ENCODE measurements at regions not wholly inside any gene's neighbourhood (a gene's known extent, or its start where the extent isn't known, plus 50 kb on each side); places are given as distances from the start of the nearest gene placed in this dataset.

DNA sequence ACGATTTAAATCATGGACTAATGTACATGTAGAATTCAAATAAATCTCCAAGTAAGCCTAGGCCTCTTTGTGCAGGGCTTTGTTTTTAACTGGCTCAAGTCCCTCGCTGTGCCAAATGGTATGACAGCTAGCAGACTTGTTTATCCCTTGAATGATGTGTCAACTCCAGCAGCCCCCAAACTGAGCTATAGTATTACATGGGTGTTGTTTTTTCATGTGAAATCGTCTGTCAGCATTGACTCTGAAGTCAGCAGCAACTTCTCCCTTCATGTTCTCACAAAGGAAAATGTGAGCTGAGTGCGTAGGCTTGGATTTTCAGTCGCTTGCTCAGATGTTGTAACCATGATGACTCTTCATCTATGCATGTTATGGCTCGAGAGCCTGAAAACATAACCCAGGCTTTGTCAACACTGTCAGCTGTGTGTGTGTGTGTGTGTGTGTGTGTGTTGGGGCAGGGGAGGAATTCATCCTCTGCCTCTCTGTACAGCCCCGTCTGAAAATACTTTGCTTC is 73.3 kb downstream of the PTHLH start:
- TF ChIP-seq, protein P1, sequence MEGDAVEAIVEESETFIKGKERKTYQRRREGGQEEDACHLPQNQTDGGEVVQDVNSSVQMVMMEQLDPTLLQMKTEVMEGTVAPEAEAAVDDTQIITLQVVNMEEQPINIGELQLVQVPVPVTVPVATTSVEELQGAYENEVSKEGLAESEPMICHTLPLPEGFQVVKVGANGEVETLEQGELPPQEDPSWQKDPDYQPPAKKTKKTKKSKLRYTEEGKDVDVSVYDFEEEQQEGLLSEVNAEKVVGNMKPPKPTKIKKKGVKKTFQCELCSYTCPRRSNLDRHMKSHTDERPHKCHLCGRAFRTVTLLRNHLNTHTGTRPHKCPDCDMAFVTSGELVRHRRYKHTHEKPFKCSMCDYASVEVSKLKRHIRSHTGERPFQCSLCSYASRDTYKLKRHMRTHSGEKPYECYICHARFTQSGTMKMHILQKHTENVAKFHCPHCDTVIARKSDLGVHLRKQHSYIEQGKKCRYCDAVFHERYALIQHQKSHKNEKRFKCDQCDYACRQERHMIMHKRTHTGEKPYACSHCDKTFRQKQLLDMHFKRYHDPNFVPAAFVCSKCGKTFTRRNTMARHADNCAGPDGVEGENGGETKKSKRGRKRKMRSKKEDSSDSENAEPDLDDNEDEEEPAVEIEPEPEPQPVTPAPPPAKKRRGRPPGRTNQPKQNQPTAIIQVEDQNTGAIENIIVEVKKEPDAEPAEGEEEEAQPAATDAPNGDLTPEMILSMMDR (IDR thresholded peaks at IDR 0.05; ENCODE audit: low read length): no peak
- no peak for TF ChIP-seq EZH2 (IDR thresholded peaks at IDR 0.05; ENCODE audit: borderline replicate concordance, low read length)
